DMS79 (cell line): ENCODE measurements at regions not wholly inside any gene's neighbourhood (a gene's known extent, or its start where the extent isn't known, plus 50 kb on each side); places are given as distances from the start of the nearest gene placed in this dataset.
A peak's percentile ranks its signal among the peaks of the same experiment; 100 is the strongest.
"Not testable (repeated sequence)": the region's sequence is repeated elsewhere in the genome, so short reads cannot be mapped to it uniquely, and the experiment has no call there.

Experiments used
- DNase-seq: peaks from one replicate; lab custom pipeline; 2025; lab: John Stamatoyannopoulos, UW

DNA sequence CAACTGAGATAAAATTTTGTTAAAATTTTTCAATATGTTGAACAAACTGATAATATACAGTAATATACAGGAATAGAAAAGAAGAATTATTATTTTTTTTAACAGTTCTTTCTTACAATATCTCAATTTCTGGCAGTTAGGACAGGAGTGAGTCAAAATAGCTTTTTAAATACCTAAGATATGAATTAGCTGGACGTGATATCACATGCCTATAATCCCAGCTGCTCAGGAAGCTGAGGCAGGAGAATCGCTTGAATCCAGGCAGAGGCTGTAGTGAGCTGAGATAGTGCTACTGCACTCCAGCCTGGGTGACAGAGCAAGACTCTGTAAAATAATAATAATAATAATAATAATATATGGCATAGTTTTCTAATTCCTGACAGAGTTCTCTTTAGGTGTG is 1039.3 kb downstream of the STPG2 start:
- no peak for DNase-seq

DNA sequence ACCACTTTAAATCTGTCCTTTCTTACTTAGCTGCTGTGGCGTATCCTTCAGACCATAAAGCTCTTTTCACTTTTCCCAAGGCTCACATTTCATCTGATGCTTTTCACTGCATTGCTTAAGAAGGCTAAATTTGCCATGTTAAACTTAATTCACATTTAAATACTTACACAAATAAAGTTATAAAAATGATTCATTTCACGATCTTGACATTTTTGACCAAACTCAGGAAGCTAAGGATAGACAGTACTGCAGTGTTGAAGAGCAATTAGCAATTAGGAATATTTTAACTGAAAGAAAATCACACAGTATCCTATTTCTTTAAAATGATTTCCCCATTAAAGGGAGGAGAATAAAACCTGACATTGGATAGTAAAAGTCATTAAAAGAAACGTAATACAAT is 1038.6 kb downstream of the STPG2 start:
- no peak for DNase-seq

DNA sequence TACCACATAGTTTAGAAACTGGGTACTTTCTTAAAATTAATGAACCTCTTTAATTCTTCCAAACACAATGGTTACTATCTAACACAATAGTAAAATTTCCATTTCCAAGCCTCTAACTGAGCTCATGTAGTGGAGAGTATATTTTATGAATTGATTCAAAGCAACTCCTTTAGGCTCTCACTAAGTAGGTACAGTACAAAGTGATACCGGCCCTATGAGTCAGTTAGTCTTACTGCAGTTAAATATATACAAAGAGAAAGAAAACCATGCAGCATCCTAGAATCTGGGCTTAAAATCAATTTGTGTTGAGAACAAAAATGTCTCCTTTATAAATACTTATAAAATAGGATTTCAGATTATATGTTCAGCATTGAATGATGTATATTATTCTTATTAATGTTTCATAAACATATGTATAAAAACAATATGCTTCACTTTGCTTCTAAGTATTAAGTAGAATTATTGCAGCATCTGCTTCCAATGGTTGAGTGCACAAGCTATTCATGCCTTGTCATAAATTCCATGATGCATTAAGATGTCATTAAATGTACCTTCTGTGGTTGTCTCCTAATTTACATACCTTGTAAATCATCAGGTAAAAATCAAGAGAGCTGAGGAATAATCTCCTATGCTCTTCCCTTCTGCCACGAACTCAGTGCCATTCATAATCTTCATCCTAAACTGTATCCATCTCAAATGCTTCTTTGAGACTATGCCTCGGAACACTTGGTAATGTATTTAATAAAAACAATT is 1037.8 kb downstream of the STPG2 start:
- DNase-seq: no peak

DNA sequence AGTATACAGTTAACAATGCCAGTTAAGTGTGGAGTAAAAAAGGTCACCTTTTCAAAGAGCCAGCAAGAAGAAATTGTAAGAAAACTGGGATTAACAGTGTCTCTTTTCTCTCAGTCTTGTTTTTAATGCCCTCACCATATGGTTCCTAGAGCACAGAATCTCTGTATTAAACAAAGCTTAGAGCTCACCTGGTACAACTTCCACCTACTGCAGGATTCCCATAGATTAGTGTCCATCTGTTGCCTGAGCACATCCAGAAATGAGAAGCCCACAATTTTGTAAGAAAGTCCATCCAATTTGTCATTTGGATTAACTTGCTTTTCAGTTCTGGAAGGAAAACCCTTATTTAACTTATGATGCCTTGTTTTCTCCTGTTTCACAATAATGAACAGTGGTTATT is 1037.1 kb downstream of the STPG2 start:
- no peak for DNase-seq

DNA sequence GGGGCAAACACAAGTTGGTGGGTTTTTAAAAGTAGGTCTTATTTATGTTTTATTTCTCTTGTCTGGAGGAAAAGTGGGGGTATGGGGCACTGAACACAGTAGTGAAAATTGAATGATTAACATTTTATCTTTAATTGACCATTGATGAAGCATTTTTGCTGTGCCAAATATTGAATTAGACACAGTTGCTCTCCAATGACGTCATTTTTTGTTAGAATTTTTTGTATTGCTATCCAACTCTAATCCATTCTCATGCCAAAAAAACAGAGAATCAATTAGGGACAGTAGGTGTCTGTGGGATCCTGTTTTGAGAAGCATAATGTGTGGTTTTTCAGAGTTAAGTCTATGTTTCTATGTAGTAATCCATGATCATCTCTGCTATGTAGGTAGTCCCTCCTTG is 1032.8 kb downstream of the STPG2 start:
- DNase-seq: no peak

DNA sequence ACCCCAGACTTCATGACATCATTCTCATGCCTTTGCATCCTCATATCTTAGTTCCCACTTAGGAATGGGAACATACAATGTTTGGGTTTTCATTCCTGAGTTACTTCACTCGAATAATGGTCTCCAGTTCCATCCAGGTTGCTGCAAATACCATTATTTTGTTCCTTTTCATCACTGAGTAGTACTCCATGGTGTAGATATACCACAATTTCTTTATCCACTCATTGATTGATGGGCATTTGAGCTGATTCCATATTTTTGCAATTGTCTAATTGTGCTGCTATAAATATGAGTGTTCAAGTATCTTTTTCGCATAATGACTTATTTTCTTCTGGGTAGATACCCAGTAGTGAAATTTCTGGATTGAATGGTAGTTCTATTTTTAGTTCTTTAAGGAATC is 1026.8 kb downstream of the STPG2 start:
- no peak for DNase-seq

DNA sequence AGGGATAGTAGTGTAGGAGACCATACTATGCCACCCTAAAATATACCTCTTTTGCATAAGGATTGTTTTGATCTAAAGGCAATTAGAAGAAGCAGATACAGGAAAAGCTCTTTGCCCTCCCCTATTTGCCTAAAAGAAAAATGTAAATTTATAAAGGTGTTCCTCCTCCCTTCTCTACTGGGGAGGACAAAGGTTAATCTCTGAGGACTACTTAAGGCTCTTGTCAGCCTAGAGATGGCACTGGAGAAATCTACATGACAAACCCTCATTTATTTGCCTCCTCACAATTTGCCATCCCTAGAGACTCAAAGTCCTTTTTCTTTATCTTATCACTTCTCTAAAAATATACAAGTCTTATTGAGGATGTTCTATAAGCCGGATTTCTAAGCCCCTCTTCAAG is 1021.8 kb downstream of the STPG2 start:
- DNase-seq: no peak

DNA sequence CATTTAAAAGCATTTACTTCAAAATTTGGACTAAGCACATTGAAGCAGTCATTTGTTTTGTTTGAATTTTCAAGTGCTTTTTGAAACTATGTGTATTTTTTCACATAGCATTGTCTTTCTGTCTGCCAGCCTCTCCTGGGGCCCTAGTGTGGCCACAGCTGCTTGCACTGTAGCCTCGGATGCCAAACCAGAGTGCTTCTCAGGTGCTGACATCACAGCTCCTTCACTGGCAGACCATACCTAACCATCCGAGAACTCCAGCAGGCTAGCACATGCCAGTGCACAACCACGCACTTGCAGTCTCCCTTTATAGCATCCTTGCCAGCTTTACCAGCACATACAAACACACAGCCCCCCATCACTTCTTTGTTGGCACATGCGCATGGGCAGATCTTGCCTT is 1019.7 kb downstream of the STPG2 start:
- DNase-seq: no peak

DNA sequence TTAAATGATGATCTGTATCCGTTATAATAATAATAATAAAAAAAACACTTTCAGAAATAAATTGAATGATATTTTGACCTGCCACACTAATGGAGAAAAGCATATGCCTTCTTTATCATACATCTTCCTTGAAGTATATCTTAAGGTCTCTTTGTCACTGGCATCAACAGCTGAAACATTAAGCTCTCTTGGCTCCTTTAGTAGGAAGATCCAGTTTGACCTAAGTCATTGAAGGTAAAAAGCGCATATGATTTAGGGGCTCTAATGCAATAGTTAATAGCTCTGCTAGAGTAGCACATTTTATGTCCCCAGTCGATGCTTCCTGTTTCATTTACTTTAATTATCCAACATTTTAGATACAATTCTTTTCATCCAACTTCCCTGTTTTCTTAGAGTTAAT is 1010.8 kb downstream of the STPG2 start:
- DNase-seq: no peak

DNA sequence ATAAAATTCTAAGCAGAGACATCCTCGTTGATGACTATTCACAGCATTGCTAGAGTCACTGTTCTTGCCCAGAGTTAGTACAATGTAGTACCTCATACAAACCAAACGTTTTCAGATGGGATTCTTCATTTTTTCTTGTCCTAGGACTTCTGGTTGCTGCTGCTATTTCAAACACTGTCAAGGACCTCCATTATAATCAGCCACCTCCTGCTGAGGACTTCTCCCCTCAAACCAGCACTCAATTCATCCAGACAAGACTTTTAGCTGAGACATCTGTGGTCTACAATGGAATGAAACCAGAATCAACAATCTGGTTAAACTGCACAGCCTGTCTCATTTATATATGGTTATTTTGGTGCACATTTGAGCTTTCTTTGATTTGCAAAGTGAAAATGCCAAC is 1008.8 kb downstream of the STPG2 start:
- no peak for DNase-seq

DNA sequence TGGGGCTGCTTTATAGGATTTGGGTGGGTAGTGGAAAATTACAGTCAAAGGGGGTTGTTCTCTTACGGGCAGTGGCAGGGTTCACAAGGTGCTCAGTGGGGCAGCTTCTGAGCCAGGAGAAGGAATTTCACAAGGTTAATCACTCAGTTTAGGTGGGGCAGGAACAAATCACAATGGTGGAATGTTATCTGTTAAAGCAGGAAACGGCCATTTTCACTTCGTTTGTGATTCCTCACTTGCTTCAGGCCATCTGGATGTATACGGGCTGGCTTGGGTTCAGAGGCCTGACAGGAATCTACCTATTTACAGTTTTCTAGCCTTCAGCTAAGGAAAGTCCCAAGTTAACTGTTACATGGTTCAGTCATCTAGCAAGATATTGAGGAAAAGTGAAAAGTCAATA is 1003.5 kb downstream of the STPG2 start:
- DNase-seq: no peak

DNA sequence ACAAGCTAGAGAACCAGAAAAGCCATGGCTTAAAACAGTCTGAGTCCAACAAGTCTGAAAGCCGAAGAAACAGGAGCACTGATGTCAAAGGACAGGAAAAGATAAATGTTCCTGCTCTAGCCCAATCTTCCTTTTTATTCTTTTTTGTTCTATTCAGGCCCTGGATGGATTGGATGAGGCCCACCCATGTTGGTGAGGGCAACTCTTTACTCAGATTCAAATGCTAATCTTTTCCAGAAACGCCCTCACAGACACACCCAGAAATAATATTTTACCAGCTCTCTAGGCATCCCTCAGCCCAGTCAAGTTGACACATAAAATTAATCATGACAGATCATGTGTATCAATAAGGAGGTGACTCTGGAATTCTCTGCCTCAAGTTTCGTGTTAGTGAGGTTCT is 1002.7 kb downstream of the STPG2 start:
- no peak for DNase-seq

DNA sequence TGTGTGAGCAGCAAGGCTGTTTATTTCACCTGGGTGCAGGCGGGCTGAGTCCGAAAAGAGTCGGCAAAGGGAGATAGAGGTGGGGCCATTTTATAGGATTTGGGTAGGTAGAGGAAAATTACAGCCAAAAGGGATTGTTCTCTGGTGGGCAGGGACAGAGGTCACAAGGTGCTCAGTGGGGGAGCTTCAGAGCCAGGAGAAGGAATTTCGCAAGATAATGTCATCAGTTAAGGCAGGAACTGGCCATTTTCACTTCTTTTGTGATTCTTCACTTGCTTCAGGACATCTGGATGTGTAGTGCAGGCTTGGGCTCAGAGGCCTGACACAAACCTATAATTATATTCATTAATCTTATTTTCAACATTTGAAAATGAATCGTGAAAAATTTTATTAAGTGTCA is 1001.9 kb downstream of the STPG2 start:
- not testable (repeated sequence) for DNase-seq

DNA sequence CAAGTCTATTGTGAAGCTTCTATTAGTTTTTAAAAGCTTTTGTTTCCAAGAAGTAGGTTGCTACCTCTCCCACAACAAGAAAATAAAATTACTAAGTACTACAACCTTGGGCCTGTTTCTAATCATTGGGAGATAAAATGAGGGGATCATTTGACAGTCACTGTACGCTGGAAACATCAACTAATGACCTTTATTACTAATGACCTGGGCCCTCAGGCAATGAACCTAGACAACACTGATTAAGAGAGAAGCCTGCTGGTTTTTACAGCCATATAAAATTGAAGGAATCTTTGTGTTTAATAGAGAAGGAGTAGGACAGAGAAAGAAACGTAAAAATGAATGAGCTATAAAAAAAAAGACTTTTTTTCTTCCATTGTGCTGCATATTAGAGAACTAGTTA is 1000.9 kb downstream of the STPG2 start:
- no peak for DNase-seq

DNA sequence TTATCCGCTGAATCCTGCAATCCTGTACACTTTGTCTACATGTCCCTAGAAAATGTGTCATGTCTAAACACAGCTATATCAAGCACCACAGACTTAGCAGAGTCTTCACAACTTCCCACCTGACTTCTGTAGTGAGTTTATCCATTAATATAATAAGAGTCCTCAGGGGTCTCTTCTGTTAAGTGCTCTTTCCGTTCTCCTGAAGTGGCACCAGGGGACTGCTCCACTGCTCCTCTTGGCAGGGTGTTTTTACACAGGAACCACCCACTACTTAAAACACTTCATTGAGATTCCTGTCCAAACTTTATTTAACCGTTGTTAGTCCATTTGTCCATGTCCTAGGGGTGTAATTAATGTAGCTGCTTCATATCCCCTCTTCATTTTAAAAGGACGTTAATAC is 1000.4 kb downstream of the STPG2 start:
- peak; percentile 15 for DNase-seq

DNA sequence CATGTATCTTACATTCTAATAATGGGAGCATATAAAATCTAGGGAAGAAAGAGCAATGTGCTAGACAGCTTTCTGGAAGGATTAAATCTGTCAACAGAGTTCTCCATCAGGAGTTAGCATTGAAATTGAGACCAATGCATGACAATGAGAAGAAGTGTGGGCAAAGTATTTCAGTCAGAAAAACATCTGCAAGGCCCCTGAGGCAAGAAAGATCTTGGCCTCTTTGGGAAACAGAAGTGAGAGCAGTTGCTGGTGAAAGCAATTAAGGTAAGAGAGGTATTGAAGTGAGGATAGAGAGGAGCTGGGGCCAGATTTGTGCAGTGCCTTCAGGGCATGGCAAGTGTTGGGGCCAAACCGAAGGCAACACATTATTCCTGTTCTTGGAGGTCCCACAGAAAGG is 999.1 kb downstream of the STPG2 start:
- DNase-seq: peak; percentile 32

DNA sequence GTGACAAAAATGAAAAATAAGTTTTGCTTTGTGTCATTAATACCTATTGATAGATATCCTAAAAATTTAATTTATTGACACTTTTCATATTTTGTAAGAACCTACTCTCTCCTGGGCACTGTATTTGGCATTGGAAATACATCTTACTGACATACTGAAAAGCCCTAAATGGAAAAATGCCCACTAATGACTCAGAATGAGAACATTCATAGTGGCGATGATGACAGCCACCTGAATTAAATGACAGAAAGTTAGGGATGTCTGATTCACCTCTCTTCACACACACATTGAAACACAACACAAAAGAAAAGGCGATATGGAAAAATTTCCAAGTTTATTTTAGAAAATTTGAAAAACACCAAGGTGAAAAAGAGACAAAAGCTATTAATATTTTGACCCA is 992.3 kb downstream of the STPG2 start:
- no peak for DNase-seq

DNA sequence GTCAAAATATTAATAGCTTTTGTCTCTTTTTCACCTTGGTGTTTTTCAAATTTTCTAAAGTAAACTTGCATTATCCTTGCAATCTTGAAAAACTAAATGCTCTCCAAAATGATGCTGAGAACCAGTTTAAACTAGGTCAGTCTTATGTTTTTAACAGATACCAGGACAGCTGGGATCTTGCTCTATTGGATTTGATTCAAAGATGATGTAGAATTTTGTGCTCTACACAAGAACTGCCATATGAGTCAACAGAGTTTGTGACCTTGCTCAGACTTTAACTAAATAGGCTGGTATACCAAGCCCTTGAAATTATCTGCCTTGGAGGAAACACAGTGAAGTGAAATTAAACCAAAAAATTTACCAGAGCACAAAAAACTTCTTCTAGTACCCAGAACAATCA is 991.1 kb downstream of the STPG2 start:
- DNase-seq: no peak

DNA sequence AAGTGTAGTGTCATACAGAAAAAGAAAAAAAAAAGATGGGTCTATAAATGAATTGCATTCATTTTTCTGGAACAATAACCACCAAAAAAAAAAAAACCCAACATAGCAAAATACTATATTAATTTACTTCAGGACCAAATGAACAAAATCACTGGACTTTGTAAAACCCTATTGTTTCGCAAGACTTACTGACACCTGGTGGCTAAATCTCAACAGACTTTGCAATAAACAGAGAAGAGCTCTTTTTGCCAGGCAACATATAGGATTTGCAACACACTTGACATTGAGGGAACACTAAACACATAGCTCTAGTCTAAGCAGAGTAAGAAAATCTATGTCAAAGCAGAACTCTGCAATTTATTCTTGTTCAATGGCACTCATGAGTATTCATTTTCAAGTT is 990.2 kb downstream of the STPG2 start:
- no peak for DNase-seq

DNA sequence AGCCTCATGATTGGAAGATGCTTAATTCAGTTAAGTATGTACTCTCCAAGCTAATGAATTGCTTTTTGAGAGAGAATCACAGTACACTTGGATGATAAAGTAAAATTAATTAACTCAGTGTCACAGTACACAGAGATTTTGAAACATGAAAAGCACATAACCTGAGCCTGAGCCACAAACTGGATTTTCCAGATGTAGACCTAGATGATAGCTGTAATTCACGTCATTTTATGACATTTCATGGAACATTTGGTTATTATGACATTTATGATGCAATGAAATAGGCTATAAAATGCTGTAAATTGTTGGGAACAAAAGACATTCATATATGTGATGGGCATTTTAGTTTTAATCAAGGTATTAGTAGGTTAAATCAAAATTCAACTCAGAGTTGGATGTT is 983.7 kb downstream of the STPG2 start:
- no peak for DNase-seq

DNA sequence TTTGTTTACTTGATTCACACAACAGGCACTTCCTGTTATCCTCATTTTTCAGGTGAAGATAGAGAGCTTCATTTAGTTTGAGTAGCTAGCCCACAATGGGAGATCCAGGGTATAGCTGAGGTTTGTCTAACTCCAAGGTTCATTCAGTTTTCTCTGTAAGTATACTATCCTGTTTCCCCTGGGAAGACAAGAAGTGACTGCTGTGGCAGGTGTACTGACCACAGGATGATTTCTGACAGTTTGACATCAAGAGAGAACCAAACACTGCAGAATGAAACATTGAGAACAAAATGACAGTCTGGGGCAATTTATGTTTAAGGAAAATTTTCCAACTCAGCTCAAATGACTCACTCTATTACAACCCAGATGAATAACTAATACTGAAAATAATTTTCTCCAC is 958.0 kb downstream of the STPG2 start:
- DNase-seq: no peak

DNA sequence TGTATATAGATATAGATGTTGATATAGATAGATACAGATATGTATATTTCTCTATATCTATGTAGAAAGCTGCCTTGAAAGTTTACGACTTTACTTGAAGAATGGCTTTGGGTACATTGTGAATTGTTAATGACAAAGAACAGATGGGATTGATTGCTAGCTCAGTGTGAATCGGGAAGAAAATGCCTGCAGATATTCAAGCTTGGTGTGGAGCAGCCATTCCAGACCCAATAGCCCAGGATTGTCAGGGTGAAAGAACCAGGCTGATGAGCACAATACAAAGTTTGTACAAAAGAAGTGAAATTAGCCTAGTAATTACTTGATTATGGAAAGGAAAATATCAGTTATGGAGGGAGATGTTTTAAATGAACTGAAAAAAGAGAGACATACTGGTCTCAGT is 946.2 kb downstream of the STPG2 start:
- DNase-seq: no peak

DNA sequence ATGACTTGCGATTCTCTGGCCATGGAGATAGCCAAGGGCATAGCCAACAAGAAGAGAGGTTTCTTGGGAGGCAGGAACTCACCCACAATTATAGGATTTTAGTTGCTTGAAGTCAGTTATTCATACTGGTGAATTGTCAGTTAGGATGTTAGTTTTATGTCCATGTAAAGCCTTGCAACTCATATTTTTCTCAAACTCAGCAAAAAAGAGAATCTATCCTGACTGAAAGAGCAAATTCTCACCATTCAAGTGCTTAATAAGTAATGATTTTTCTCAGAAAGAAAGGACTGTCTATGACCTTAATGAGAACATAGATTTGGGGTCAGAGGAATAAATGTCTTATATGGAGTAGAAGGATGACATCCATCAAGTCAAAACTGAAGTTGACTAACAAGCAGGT is 934.5 kb downstream of the STPG2 start:
- DNase-seq: no peak

DNA sequence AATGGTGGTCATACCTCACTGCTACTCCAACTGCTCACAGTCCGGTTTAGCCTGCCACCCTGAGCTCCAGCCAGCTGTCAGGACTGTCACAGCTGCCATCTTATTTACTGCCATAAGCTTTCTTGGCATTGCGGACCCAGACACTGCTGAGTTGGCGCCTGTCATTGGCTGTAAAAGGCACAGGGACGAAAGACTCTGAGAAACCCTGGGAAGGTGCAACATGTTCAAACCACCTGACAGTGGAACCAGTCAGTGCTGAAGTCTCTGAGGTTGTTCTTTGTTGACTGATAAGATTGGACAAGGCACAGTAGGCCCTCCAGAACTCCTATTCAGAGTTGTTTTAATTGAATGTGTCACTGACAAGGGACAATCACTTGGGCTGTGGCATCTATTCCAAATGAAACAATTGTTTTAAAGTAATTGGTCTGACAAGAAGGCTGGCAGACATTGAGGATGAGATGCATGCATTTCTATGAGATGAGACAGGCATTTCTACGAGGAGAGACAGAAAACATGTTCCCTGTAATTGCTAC is 927.8 kb downstream of the STPG2 start:
- DNase-seq: no peak
